WERI-Rb-1 (cell line): ENCODE measurements at regions not wholly inside any gene's neighbourhood (a gene's known extent, or its start where the extent isn't known, plus 50 kb on each side); places are given as distances from the start of the nearest gene placed in this dataset.

Experiments
- DNase-seq: peaks from one replicate; pipeline ENCODE4 v3.0.0-alpha.2; 2020
- H3K27ac ChIP-seq: fragments of 250-450 bp; sonication (Bioruptor Pico); 2 replicates; pipeline ENCODE4 v1.5.1; 2020; ENCODE audit warnings: mild to moderate bottlenecking, moderate library complexity
- H3K27me3 ChIP-seq: fragments of 250-450 bp; sonication (Bioruptor Pico); 2 replicates; pipeline ENCODE4 v1.5.1; 2021; ENCODE audit warnings: mild to moderate bottlenecking, low read depth, moderate library complexity; ENCODE audit not compliant: insufficient read depth, severe bottlenecking
- H3K36me3 ChIP-seq: fragments of 250-450 bp; sonication (Bioruptor Pico); 2 replicates; pipeline ENCODE4 v1.5.1; 2020; ENCODE audit warnings: mild to moderate bottlenecking, moderate library complexity
- H3K4me3 ChIP-seq: 2 replicates; pipeline ENCODE4 v1.5.1; 2011; ENCODE audit warnings: low read depth, mild to moderate bottlenecking, control low read depth, low read length
- H3K9me3 ChIP-seq: fragments of 250-450 bp; sonication (Bioruptor Pico); 2 replicates; pipeline ENCODE4 v1.5.1; 2021; ENCODE audit warnings: mild to moderate bottlenecking, moderate library complexity; ENCODE audit not compliant: severe bottlenecking
- CTCF ChIP-seq: IDR thresholded peaks from 2 replicates; pipeline ENCODE4 v1.5.1; 2011; ENCODE audit warnings: low read depth, mild to moderate bottlenecking, control low read depth, inconsistent platforms, low read length

DNA sequence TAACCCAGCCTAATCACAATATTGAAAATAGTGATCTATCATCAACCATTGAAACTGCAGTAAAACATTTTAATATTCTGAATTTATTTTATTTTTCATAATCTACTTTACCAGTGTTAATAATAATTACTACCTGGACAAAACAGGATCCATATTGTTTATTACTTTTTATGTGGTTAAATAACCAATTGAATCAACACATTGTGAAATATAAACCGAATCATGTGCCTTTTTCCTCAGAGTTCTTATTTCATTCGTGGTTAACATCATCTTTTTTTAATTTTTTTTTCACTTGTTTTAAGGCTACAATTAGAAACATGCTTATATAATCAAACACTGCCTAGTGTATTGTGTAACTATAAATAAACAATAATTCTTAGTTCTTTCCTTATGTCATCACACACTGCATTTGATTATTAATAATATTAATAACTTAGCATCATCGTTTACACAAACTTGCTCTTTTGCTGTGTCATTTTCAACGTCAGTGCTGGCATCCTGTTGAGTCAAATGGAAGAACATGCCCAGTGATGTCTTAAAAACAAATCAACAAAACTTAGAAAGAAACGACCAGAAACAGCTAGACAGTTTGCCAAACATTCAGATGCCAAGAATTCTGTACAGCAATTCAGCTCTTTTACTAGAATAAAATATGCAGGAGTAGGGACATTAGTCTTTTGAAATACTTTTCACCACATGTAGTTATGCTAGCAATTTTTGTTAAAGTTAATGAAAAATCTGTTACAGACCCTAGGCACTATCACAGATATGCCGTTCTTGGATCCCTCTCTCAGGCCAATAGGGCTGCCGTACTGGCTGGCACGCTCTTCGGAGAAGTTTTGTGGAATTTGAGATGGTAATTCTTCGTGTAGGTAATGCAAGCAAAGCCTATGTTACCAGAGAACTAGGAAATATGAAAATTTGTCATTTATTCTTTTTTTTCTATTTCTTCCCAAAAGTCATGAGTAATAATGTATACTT is 330.4 kb upstream of the SEMA3A start:
- no peak for TF ChIP-seq CTCF
- Histone ChIP-seq H3K36me3 (no peaks in the 10 kb centered on the region), H3K9me3 (no peaks in the 10 kb centered on the region), H3K4me3 (no peak overlapping the region), H3K27ac (no peak overlapping the region), H3K27me3 (no peaks in the 10 kb centered on the region)
- no peak for DNase-seq

DNA sequence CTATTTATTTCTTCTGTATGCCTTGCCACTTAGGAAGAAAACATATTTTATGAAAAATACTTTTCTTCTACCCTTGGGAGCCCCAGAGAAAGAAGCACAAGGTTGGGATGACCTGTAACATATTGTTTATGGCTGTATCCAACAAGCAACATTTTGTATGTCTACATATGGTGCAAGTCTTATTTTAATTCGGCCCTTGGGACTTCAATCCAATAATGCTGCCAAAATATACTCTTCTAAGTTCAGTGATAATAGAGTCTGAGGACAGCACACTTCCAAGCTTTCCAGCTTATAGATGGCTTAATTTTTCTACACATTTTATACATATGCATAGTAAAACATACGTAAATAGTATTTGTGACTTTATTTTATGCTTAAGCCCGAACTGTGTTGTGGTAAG is 318.5 kb upstream of the SEMA3A start:
- no peak for DNase-seq
- no peaks in the 10 kb centered on the region for H3K27me3 ChIP-seq
- no peaks in the 10 kb centered on the region for H3K36me3 ChIP-seq
- no peaks in the 10 kb centered on the region for H3K9me3 ChIP-seq
- TF ChIP-seq CTCF = no peak
- no peak overlapping the region for H3K27ac ChIP-seq
- no peak overlapping the region for H3K4me3 ChIP-seq

GRCh38 chr7:84512055-84512454 is 317.5 kb upstream of the SEMA3A start:
- Histone ChIP-seq H3K9me3 (no peaks in the 10 kb centered on the region), H3K36me3 (no peaks in the 10 kb centered on the region), H3K27me3 (no peaks in the 10 kb centered on the region), H3K4me3 (no peak overlapping the region), H3K27ac (no peak overlapping the region)
- no peak for DNase-seq
- TF ChIP-seq CTCF = no peak

- no peak overlapping the region for H3K4me3 ChIP-seq
- DNase-seq = no peak
- no peak overlapping the region for H3K27ac ChIP-seq
- no peak for TF ChIP-seq CTCF
- H3K27me3 ChIP-seq = no peaks in the 10 kb centered on the region
- H3K9me3 ChIP-seq = no peaks in the 10 kb centered on the region
- H3K36me3 ChIP-seq = no peaks in the 10 kb centered on the region
Observed at GRCh38 chr7:84510505-84510904, 315.9 kb upstream of the SEMA3A start.

DNA sequence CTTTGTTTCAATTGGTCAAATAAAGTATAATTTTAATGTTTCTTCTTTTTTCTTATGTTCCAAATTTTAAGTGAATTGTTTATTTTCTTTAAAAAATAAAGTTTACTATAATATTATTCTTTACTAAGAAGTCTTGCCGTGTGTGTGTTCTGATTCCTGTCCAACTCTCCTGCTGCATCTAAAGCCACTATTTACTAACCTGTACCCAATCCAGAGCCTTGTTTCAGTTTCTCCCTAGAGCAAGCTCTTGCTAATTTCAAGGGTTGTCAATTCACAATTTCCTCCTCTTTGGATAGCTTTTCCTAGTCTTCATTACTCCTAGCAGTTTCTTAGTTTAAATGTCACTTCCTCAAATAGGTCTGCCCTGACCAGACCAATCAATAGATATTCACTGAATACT is 314.9 kb upstream of the SEMA3A start:
- H3K27me3 ChIP-seq = no peaks in the 10 kb centered on the region
- TF ChIP-seq CTCF = no peak
- no peak for DNase-seq
- no peaks in the 10 kb centered on the region for H3K36me3 ChIP-seq
- no peak overlapping the region for H3K4me3 ChIP-seq
- no peak overlapping the region for H3K27ac ChIP-seq
- no peaks in the 10 kb centered on the region for H3K9me3 ChIP-seq
